ENCODE measurements at regions not wholly inside any gene's neighbourhood (a gene's known extent, or its start where the extent isn't known, plus 50 kb on each side); places are given as distances from the start of the nearest gene placed in this dataset.

- no peak for ATAC-seq (ENCODE audit: low read depth)
- TF ChIP-seq, protein P1, sequence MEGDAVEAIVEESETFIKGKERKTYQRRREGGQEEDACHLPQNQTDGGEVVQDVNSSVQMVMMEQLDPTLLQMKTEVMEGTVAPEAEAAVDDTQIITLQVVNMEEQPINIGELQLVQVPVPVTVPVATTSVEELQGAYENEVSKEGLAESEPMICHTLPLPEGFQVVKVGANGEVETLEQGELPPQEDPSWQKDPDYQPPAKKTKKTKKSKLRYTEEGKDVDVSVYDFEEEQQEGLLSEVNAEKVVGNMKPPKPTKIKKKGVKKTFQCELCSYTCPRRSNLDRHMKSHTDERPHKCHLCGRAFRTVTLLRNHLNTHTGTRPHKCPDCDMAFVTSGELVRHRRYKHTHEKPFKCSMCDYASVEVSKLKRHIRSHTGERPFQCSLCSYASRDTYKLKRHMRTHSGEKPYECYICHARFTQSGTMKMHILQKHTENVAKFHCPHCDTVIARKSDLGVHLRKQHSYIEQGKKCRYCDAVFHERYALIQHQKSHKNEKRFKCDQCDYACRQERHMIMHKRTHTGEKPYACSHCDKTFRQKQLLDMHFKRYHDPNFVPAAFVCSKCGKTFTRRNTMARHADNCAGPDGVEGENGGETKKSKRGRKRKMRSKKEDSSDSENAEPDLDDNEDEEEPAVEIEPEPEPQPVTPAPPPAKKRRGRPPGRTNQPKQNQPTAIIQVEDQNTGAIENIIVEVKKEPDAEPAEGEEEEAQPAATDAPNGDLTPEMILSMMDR (IDR thresholded peaks at IDR 0.05; ENCODE audit: poor library complexity, severe bottlenecking): no peak
- no peak for DNase-seq (ENCODE audit: low spot score)
- H3K9me3 ChIP-seq (ENCODE audit: severe bottlenecking): no peaks in the 10 kb centered on the region
- no peaks in the 10 kb centered on the region for H3K27me3 ChIP-seq (ENCODE audit: insufficient read depth, poor library complexity, severe bottlenecking)
- no peaks in the 10 kb centered on the region for H3K36me3 ChIP-seq (ENCODE audit: low read depth)
- H3K4me1 ChIP-seq (ENCODE audit: insufficient read depth, poor library complexity, severe bottlenecking): peaks cover 9% of the 10 kb centered on the region
- no peak overlapping the region for H3K27ac ChIP-seq (ENCODE audit: poor library complexity, severe bottlenecking)
- no peak overlapping the region for H3K4me3 ChIP-seq (ENCODE audit: severe bottlenecking)
Measured at GRCh38 chr10:36608866-36609265, 516.5 kb upstream of the ANKRD30A start.

GRCh38 chr10:36608251-36608650 is 517.1 kb upstream of the ANKRD30A start:
- H3K4me3 ChIP-seq (ENCODE audit: severe bottlenecking): no peak overlapping the region
- H3K9me3 ChIP-seq (ENCODE audit: severe bottlenecking): no peaks in the 10 kb centered on the region
- no peak for ATAC-seq (ENCODE audit: low read depth)
- H3K27me3 ChIP-seq (ENCODE audit: insufficient read depth, poor library complexity, severe bottlenecking): no peaks in the 10 kb centered on the region
- no peak overlapping the region for H3K27ac ChIP-seq (ENCODE audit: poor library complexity, severe bottlenecking)
- H3K4me1 ChIP-seq (ENCODE audit: insufficient read depth, poor library complexity, severe bottlenecking): peaks cover 9% of the 10 kb centered on the region
- TF ChIP-seq, protein P1 (IDR thresholded peaks at IDR 0.05; ENCODE audit: poor library complexity, severe bottlenecking): no peak
- no peaks in the 10 kb centered on the region for H3K36me3 ChIP-seq (ENCODE audit: low read depth)
- DNase-seq (ENCODE audit: low spot score): no peak

GRCh38 chr10:36606234-36606839 is 519.1 kb upstream of the ANKRD30A start:
- Histone ChIP-seq H3K27me3 (ENCODE audit: insufficient read depth, poor library complexity, severe bottlenecking) (no peaks in the 10 kb centered on the region), H3K27ac (ENCODE audit: poor library complexity, severe bottlenecking) (no peak overlapping the region), H3K4me3 (ENCODE audit: severe bottlenecking) (no peak overlapping the region), H3K36me3 (ENCODE audit: low read depth) (no peaks in the 10 kb centered on the region), H3K9me3 (ENCODE audit: severe bottlenecking) (no peaks in the 10 kb centered on the region), H3K4me1 (ENCODE audit: insufficient read depth, poor library complexity, severe bottlenecking) (peaks cover 17% of the 10 kb centered on the region)
- DNase-seq (ENCODE audit: low spot score) (no peak), ATAC-seq (ENCODE audit: low read depth) (peak; percentile 77)
- TF ChIP-seq, protein P1 (IDR thresholded peaks at IDR 0.05; ENCODE audit: poor library complexity, severe bottlenecking): peak; percentile 26

DNA sequence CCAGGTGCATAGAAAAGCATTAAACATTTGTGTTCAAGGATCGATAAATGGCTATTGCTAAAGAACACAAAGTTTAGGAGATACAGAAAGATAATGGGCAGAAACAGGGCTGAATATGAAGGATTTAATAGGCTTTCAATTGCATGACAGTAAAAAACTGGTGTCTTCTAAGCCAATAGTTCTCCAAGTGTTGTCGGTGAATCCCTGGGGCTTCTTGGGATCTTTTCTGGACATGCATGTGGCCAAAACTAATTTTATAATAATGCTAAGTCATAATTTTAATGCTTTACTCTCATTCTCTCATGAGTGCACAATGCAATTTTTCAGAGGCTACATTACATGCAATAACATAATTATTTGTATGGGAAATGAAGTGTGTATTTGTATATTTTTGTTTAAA is 521.1 kb upstream of the ANKRD30A start:
- Histone ChIP-seq H3K4me3 (ENCODE audit: severe bottlenecking) (no peak overlapping the region), H3K27ac (ENCODE audit: poor library complexity, severe bottlenecking) (no peak overlapping the region), H3K36me3 (ENCODE audit: low read depth) (no peaks in the 10 kb centered on the region), H3K4me1 (ENCODE audit: insufficient read depth, poor library complexity, severe bottlenecking) (peaks cover 17% of the 10 kb centered on the region), H3K9me3 (ENCODE audit: severe bottlenecking) (no peaks in the 10 kb centered on the region), H3K27me3 (ENCODE audit: insufficient read depth, poor library complexity, severe bottlenecking) (no peaks in the 10 kb centered on the region)
- no peak for ATAC-seq (ENCODE audit: low read depth)
- no peak for DNase-seq (ENCODE audit: low spot score)
- TF ChIP-seq, protein P1 (IDR thresholded peaks at IDR 0.05; ENCODE audit: poor library complexity, severe bottlenecking): no peak

- Histone ChIP-seq H3K27me3 (ENCODE audit: insufficient read depth, poor library complexity, severe bottlenecking) (no peaks in the 10 kb centered on the region), H3K36me3 (ENCODE audit: low read depth) (no peaks in the 10 kb centered on the region), H3K4me1 (ENCODE audit: insufficient read depth, poor library complexity, severe bottlenecking) (peaks cover 17% of the 10 kb centered on the region), H3K4me3 (ENCODE audit: severe bottlenecking) (no peak overlapping the region), H3K27ac (ENCODE audit: poor library complexity, severe bottlenecking) (no peak overlapping the region), H3K9me3 (ENCODE audit: severe bottlenecking) (no peaks in the 10 kb centered on the region)
- ATAC-seq (ENCODE audit: low read depth) (no peak), DNase-seq (ENCODE audit: low spot score) (no peak)
- TF ChIP-seq, protein P1 (IDR thresholded peaks at IDR 0.05; ENCODE audit: poor library complexity, severe bottlenecking): no peak
Measured at GRCh38 chr10:36603688-36604087, 521.7 kb upstream of the ANKRD30A start.
